SKM-1 treated with dmso at 0.1 percent for 144 hours (cell line): ENCODE measurements at regions not wholly inside any gene's neighbourhood (a gene's known extent, or its start where the extent isn't known, plus 50 kb on each side); places are given as distances from the start of the nearest gene placed in this dataset.
A peak's percentile ranks its signal among the peaks of the same experiment; 100 is the strongest.

Experiments
- DNase-seq: peaks from one replicate; lab custom pipeline; 2025; ENCODE audit not compliant: unreplicated experiment; lab: John Stamatoyannopoulos, UW

- no peak for DNase-seq
Measured at GRCh38 chr7:118298771-118299170, 74.3 kb downstream of the ANKRD7 start.

GRCh38 chr7:118300177-118300576 is 75.7 kb downstream of the ANKRD7 start:
- DNase-seq = no peak

- DNase-seq = no peak
Measured at GRCh38 chr7:118304100-118304499, 79.6 kb downstream of the ANKRD7 start.

GRCh38 chr7:118305671-118306070 is 81.2 kb downstream of the ANKRD7 start:
- DNase-seq = no peak

- no peak for DNase-seq
Measured at GRCh38 chr7:118306771-118307170, 82.3 kb downstream of the ANKRD7 start.

- DNase-seq = peak; percentile 97
Measured at GRCh38 chr7:118311121-118311836, 86.8 kb downstream of the ANKRD7 start.

GRCh38 chr7:118312051-118312450 is 87.5 kb downstream of the ANKRD7 start:
- no peak for DNase-seq

GRCh38 chr7:118312966-118313365 is 88.5 kb downstream of the ANKRD7 start:
- no peak for DNase-seq

- no peak for DNase-seq
Measured at GRCh38 chr7:118324790-118325449, 100.4 kb downstream of the ANKRD7 start.

GRCh38 chr7:118325450-118325808 is 100.9 kb downstream of the ANKRD7 start:
- DNase-seq = no peak

- no peak for DNase-seq
Measured at GRCh38 chr7:118327174-118327573, 102.7 kb downstream of the ANKRD7 start.

- no peak for DNase-seq
Measured at GRCh38 chr7:118328505-118329211, 104.2 kb downstream of the ANKRD7 start.

- DNase-seq = no peak
Measured at GRCh38 chr7:118330388-118330787, 105.9 kb downstream of the ANKRD7 start.

GRCh38 chr7:118346748-118347147 is 122.2 kb downstream of the ANKRD7 start:
- no peak for DNase-seq

- no peak for DNase-seq
Measured at GRCh38 chr7:118349604-118350003, 125.1 kb downstream of the ANKRD7 start.

- DNase-seq = no peak
Measured at GRCh38 chr7:118350260-118350659, 125.8 kb downstream of the ANKRD7 start.

GRCh38 chr7:118352867-118353453 is 128.5 kb downstream of the ANKRD7 start:
- peak; percentile 40 for DNase-seq

GRCh38 chr7:118366363-118366762 is 141.9 kb downstream of the ANKRD7 start:
- DNase-seq = no peak

- DNase-seq = no peak
Measured at GRCh38 chr7:118368958-118369357, 144.5 kb downstream of the ANKRD7 start.

- no peak for DNase-seq
Measured at GRCh38 chr7:118369987-118370386, 145.5 kb downstream of the ANKRD7 start.

GRCh38 chr7:118372530-118372929 is 148.0 kb downstream of the ANKRD7 start:
- peak; percentile 70 for DNase-seq

GRCh38 chr7:118389629-118390028 is 165.1 kb downstream of the ANKRD7 start:
- no peak for DNase-seq
